ENCODE measurements at regions not wholly inside any gene's neighbourhood (a gene's known extent, or its start where the extent isn't known, plus 50 kb on each side); places are given as distances from the start of the nearest gene placed in this dataset.

DNA sequence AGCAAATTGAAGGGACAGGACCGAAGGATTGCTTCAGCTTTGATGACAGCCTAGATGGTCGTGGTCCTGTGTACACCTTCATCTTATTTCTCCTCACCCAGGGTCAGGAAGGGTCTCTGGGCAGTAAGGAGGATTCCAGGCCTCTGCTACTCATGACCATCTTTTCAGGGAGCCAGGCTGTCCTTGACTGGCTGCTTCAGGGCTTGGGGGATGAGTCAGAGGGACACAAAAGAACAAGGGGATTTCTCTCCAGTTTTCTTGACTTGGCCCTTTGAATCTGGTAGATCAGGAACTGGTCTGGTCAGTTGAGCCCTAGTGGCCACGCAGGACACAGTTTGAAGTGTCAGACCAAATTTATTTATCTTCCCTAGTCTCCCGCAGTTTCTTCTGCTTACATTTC, 402.1 kb upstream of the CHD6 start:
- DNase-seq (ENCODE audit: low spot score): no peak

DNA sequence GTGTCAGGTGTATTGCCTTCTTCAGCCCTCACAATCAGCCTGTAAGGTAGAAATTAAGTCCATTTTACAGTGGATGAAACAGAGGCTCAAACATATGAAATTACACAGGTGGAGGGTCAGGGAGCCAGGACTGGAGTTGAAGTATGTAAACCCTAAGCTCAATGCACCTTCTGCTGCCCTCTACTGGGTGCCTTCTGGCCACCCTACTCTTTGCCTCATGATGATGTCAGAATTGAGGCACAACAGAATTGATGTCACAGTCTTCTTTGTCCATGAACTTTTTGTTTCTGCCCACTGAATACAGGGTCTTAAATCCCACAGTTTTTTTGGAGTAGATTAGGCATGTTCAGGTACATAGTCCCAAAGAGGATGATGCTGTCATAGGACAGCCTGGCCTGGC, 400.8 kb upstream of the CHD6 start:
- no peak for DNase-seq (ENCODE audit: low spot score)

DNA sequence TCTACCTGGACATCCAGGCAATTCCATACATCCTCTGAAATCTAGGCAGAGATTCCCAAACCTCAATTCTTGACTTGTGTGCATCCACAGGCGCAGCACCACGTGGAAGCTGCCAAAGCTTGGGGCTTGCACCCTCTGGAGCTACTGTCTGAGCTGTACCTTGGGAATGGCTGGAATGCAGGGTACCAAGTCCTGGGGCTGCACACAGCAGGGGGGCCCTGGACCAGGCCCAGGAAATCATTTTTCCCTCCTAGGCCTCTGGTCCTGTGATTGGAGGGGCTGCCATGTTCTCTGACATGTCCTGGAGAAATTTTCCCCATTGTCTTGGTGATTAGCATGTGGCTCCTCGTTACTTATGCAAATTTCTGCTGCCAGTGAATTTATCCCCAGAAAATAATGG, 391.9 kb upstream of the CHD6 start:
- no peak for DNase-seq (ENCODE audit: low spot score)

DNA sequence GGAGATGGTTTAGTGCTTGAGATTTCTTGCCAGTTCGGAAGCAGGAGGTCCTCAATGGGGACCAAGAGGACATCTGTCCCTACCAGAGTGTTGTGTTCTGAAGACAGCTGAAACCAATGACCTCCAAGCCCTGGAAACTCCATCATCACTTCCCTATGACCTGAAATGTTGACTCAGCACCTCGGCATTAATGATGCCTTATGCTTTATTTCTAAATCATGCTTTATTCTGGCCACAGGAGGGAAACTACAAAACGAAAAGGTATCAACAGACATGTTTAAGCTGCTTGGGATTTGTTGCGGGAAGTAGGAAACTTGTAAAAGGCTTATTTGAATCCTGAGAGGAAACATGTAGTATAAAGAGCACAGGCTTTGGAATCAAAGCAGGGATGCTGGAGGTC, 389.1 kb upstream of the CHD6 start:
- no peak for DNase-seq (ENCODE audit: low spot score)

DNA sequence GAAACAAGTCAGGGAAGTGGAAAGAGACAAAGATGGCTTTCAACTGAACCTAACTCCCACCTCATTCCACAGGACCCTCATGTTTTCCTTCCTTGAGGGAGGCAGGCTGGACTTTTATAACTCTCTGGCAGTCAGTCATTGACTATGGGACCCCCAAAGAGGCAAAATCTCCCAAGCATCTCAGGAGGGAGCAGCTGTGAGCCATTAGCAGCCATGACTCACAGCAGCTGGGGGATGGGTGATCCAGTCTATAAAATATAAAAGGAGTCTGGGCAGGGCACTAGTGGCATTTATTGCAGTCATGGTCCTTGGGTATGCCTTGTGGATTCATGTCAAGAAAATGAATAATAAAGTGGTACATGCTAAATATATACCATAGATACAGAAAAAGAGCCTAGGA, 387.0 kb upstream of the CHD6 start:
- DNase-seq (ENCODE audit: low spot score): no peak

DNA sequence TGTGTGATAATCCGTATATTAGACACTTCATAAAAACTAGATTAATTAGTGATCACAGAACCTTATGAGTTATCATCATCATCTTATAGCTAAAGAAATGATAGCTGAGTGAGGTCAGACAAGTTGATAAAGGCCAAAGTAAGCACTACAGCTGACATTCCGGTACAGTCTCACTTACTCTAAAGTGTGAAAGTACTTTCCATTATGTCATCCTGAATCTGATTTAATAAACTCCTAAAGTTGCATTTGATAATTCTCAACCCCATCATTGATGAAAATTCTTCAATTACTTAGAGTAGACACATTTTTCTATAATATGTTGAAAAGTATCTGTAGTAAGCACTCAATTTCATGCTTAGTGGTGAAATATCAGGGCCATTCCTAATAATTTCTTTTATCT, 385.2 kb upstream of the CHD6 start:
- DNase-seq (ENCODE audit: low spot score): no peak

DNA sequence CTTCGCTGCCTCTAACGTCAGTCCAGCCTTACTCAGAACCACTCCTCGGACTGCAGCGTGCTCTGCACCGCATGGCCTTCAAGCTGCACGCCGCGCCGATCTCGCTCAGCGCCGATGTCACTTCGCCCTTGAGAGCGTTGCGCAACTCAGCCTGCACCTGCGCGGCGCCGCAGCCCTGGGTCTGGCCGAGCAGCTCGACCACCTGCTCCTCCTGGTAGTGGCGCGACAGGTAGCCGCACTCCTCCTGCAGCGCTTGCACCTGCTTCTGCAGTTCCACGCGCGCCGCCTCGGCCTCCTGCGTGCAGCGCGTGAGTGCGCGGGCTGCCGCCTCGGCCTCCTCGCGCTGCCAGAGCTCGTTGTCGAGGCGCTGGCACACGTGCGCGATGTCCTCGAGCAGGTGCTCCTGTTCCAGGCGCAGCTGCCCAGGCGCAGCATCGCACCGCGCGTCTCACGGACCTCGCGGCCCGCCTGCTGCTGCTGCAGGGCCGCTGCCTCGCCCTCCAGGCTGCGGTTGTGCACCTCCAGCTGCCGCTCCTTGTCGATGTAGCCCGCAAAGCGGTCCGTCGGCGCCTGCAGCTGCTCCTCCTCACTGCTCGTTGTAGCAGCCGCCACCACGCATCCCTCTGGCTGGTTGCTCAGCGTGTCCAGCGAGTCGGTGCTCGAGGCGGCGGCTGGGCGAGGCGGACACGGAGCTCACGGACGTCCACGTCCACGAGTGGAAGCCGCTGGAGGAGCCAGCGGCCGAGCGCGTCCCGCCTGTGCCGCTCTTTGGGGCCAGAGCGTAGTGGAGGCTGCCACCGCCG, 380.6 kb upstream of the CHD6 start:
- no peak for DNase-seq (ENCODE audit: low spot score)

DNA sequence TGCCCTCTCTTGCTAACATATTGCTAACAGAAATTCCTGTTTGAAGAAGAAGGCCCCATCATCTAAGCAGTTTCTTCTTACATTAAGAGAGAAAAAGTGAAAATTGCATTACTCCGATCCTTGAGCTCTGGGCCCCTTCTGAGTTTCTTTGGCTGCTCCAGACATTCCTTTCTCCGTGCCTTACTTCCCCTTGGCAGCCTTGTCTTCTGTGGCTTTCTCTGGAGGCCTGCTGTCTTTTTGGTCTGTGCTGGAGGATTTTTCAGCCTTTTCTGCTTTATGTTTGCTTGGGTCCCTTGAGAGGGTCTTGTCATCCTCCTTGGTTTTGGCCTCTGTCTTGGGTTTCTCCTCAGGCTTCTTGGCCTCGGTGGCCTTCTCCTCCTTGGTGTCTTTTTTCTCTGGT, 378.8 kb upstream of the CHD6 start:
- no peak for DNase-seq (ENCODE audit: low spot score)

DNA sequence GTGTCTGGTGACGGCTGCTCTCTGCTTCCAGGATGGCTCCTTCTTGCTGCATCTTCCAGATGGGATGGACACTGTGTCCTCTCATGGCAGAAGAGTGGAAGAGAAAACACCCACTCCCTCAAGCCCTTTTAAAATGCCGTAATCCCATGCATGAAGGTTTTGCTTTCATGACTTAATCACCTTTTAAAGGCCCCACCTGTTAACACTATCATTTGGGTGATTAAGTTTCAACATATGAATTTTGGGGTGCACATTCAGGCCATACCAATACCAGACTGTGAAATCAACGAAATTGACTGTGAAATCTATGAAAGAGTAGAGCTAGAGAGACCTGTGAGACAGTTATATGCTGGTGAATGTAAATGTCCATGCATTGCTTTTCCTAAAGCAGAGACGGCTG, 374.3 kb upstream of the CHD6 start:
- DNase-seq (ENCODE audit: low spot score): no peak

DNA sequence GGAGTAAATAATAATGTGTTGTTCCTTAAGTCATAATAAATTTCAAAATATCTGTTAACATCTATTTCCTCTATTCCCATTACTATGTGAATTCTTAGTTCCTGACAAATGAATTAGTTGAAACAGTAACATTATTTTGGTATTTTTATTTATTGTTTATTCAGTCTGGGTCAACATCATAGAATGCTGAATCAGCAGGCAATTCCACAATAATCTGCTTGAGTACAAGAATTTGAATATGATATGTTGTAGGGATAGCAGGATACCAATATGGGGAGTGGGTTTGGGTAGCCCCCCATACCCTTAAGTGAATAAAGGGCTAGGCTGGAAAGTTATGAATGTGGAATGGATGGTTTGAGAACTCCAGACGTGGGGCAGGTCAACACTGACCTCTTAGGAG, 373.2 kb upstream of the CHD6 start:
- DNase-seq (ENCODE audit: low spot score): no peak

DNA sequence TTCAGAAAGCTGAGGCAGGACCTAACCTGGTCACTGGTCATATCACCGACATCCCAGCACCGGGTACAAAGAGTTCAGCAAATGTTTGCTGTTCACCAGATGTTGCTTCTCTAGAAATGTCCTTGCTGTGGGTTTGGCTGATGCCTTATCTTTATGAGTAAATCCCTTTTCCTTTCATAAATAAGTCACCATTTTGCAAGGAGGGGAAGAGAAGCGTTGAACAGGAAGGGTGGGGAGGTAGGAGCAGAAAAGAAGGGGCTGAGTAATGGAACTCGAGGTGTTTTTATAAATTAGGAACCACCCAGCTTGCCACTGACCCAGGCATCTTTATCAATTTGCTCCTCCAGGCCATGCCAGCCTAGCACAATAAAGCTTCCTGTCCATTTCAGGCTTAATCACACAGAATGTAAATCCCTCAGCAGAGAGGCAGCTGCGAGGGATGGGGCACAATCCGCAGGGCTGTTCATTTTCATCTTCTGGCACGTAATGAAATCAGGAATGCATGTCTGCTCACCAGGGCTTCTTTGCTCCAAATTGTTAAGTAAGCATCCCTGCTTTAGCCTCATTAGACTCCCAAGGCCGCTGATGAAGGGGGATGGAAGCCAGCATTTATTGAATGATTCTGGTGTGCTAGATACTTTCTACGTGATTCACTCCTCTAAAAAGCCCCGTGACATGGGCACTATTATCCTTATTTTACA, 371.9 kb upstream of the CHD6 start:
- peak; percentile 54 for DNase-seq (ENCODE audit: low spot score)

DNA sequence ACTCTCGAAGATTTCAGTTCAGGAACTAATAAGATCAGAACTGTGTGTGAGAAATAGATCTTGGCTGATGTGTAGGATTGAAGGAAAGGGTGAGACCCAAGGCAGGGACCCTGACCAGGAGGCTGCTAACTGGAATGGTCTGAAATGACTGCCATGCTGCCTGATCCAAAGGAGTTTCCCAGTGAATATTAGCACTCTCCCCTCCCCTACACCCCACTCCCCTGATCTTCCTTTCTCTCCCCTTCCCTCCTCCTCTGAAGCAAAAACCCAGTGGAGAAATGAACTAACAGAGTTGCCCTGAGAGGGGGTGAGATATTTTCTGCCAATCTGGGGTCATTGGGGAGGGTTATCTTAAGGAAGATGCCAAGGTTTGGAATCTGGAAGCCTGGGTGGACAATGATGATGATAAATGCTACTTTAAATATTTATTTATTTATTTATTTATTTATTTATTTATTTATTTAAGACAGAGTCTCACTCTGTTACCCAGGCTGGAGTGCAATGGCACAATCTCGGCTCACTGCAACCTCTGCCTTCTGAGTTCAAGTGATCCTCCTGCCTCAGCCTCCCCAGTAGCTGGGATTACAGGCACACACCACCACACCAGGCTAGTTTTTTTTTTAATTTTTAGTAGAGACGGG, 371.0 kb upstream of the CHD6 start:
- DNase-seq (ENCODE audit: low spot score): no peak

DNA sequence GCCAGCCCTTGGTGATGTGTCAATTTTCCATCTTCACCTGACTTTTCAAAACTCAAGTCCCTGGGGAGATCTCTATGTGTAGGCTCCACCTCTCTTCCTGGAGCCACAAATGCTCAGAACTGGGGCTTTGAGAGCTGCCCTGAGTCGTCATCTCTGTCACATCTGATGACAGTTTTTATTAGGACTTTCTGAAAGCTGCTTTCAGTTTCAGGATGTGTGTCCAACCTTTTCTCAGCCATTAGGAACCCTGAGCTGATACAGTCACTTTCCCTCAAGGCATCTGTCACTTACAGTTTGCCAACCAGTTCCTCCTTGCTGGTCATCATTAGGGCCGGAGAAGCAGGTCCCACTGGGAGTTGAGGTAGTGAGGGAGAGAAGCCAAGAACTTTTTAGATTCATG, 365.9 kb upstream of the CHD6 start:
- no peak for DNase-seq (ENCODE audit: low spot score)

DNA sequence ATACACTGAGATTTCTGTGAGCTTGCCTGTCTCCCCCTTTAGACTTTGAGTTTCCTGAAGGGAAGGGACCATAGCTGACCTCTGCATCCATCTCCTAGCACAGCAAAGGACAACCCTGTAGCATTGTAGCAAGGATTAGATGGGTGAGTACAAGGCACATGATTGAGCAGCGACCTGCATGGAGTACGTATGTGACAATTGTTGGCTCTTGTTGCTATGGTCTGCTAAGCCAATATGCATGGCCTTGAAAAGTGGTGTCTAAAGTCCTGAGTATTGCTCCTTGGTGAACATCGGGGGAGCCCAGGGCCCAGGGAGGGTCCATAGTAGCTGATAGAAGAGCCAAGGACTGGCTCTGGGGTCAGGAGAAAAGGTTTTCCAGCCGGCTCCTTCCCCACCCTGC, 365.0 kb upstream of the CHD6 start:
- DNase-seq (ENCODE audit: low spot score): no peak

DNA sequence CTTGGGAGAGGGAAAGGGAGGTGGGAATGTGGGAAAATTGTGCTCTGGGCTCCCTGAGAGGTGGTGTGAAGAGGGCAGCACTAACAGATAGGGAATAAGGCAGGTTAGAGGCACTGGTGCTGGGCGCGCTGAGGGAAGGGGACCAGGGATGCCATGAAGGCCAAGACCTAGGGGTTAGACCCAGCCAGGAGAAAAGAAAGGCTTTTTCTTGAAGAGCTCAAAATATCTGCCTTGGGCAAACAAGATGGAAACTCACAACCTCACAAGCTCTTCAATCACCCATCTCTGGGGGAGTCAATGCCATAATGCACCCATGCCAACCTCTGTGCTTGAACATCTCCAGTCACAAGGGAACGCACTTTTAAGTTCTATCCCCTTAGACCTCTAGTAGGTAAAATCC, 363.6 kb upstream of the CHD6 start:
- no peak for DNase-seq (ENCODE audit: low spot score)

DNA sequence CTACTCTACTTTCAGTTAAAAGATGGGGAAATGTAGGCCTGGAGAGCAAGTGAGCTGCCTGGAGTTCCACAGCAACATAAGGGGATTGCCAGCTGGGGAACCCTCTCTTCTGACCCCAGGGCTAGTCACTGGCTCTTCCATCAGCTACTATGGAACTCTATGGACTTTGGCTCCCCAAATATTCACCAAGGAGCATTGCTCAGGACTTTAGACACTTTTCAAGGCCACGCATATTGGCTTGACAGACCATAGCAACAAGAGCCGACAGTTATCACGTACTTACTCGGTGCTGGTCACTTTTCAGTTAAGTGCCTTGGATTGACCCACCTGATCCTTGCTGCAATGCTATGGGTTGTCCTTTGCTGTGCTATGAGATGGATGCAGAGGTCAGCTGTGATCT, 360.7 kb upstream of the CHD6 start:
- DNase-seq (ENCODE audit: low spot score): no peak

DNA sequence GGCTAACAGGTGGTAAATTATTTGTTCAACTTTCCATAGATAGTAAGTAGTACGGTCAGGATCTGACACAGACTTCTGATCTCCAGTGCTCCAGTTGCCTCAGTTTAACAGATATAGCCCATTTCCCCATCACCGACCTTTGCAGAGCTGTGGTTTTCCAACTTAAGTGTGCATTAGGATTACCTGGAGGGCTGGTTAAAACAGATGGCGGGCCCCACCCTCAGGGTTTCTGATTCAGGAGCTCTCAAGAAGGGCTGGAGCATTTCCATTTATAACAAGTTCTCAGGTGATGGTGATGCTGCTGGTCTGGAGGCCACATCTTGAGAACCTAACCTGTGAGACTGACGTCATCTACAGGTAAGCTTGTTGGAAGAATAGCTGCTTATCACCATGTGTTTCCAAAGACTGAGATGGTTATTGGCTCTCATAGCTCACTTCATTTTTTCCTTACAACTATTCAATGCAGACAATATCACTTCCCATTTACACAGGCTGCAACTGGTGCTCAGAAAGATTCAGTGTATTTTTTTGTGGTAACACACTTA, 360.1 kb upstream of the CHD6 start:
- DNase-seq (ENCODE audit: low spot score): no peak

DNA sequence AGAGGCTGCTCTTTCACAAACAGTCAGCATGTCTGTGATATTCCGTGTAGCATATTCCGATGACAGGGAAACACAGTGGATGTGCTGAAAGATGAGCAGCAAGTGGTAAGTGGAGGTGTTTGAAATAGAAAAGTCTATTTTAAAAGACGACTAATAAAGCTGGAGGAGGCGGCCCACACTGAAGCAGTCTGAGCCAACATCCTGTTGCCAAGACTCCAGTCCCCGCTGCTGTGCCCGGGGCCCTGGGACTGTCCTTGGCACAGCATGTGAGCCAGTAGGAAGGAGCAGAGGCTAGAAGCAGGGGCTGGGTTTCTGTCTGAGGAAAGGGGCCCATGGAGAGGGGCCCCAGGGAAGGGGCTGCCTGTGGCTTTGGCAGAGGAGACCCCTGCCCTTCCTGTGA, 351.5 kb upstream of the CHD6 start:
- DNase-seq (ENCODE audit: low spot score): no peak

DNA sequence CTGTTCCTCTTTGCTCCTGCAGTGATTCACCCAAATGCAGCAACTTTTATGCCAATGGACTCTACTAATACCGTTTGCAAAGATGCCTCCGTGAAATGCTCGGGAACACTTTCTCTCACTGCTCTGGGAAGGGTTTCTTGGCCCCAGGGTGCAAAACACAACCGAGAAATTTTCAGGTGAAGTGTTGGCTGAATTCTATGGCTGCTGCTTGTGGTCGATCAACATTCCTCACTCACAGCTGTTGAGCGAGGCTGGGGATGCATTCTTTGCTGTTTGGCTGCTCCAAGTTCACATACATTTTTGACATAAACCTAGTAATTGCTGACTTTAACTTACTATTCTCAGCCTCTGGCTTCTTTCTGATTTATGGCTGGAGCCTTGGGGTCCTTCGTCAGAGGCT, 342.0 kb upstream of the CHD6 start:
- no peak for DNase-seq (ENCODE audit: low spot score)

DNA sequence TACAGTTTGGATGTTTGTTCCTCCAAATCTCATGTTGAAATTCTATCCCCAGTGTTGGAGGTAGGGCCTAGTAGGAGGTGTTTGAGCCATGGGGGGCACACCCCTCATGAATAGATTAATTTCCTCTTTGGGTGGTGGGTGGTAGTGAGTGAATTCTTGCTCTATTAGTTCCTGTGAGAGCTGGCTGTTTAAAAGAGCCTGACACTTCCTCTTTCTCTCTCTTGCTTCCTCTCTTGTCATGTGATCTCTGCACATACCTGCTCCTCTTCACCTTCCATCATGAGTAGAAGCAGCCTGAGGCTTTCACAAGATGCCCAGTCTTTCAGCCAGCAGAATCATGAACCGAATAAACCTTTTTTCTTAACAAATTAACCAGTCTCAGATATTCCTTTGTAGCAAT, 340.2 kb upstream of the CHD6 start:
- no peak for DNase-seq (ENCODE audit: low spot score)

DNA sequence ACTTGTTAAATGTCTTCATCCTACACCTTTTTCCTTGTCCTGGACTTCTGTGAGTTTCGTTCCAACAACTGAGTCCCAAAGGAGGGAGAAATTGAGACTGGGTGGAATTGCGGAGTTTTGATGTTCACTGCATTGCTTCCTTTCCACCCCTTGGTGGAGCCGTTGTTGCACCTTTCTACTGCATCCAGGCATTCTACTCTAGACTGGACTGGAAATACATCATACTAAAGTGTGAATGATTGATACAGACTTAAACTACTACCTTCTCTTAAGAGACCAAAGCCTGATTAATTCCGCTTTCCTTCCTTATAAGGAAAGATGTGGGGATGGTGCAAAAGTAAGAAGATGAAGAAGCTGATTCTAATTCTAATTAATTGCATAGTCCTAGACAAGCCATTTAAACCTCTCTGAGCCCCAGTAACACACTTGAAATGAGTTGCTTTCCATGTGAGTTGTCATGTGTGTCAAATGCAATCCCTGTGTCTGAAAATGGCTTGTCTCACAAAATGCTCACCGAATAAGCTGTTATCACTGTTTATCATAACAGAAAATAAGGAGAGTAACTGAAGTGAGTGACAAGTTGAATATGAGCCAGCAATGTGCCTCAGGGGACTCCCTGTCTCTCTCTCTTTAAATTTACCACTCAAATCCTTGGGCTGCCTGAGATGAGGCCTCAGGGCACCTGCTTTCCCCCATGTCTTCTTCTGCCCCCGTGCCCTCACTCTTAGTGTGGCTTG, 338.3 kb upstream of the CHD6 start:
- no peak for DNase-seq (ENCODE audit: low spot score)

DNA sequence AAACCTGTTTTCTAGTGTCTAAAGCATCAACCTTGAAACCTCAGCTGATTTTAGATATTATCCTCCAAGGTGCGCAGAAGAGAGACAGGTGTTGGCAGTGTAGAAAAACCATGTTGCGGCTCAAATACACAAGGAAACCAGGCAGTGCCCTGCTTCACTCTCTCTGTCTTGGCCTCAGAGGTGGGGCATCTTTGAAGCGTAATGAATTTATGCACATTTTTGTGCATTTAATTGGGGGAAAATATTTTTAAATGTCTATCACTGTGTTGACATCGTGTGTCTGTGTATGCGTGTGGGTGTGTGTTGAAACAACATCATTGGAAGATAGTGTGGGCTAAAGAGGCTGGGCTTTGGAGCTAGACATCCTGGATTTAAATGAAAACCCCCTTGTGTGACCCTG, 334.0 kb upstream of the CHD6 start:
- no peak for DNase-seq (ENCODE audit: low spot score)

DNA sequence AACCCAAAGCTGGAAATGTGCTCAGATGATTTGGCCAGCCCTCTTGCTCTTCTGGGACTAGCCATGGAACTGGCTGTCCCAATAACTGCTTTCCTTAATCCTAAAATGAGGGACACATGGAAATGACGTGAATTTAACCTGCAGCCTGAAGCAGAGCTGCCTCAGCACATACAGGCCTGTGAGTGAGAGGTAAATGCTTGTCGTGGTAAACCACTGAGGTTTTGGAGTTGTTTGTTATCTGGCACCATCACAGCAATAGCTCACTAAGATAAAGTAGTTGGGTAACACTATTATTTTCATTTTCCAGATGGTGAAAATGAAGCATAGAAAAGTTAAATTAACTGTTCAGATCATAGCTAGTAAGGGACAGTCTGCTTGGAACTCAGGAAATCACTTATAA, 333.4 kb upstream of the CHD6 start:
- no peak for DNase-seq (ENCODE audit: low spot score)

Data from ecto neural progenitor cell (in vitro differentiated cells).